HUES64 (cell line): ENCODE measurements at regions not wholly inside any gene's neighbourhood (a gene's known extent, or its start where the extent isn't known, plus 50 kb on each side); places are given as distances from the start of the nearest gene placed in this dataset.
"Not testable (repeated sequence)": the region's sequence is repeated elsewhere in the genome, so short reads cannot be mapped to it uniquely, and the experiment has no call there.

Source experiments
- H3K27ac ChIP-seq: 2 replicates; pipeline ENCODE4 v1.7.0; 2013; ENCODE audit warnings: low read depth, low read length, inconsistent platforms
- H3K27me3 ChIP-seq: 2 replicates; pipeline ENCODE4 v1.6.1; 2013; ENCODE audit warnings: mild to moderate bottlenecking, low read length; ENCODE audit not compliant: insufficient read depth
- H3K36me3 ChIP-seq: 2 replicates; pipeline ENCODE4 v1.6.1; 2013; ENCODE audit warnings: mild to moderate bottlenecking, low read length; ENCODE audit not compliant: insufficient read depth
- H3K4me1 ChIP-seq: 2 replicates; pipeline ENCODE4 v1.6.1; 2013; ENCODE audit warnings: mild to moderate bottlenecking, low read length, moderate library complexity; ENCODE audit not compliant: insufficient read depth
- H3K4me3 ChIP-seq: 2 replicates; pipeline ENCODE4 v1.5.1; 2013; ENCODE audit warnings: mild to moderate bottlenecking, low read length, moderate library complexity
- H3K9ac ChIP-seq: 2 replicates; pipeline ENCODE4 v1.6.1; 2013; ENCODE audit warnings: mild to moderate bottlenecking, low read depth, low read length
- H3K9me3 ChIP-seq: 2 replicates; pipeline ENCODE4 v1.6.1; 2013; ENCODE audit warnings: low read depth, low read length; ENCODE audit not compliant: insufficient read depth
- WGBS: fragments of 150-250, 120-280 bp; methylation state at CpG from one replicate; pipeline ENCODE4 v1.1.7; 2013; ENCODE audit warnings: missing lambda C conversion rate; 5-methylcytosine and 5-hydroxymethylcytosine counted together

GRCh38 chr16:33646386-33646785, 187.0 kb downstream of the TP53TG3F start:
- H3K9ac ChIP-seq, H3K4me3 ChIP-seq, H3K4me1 ChIP-seq, H3K36me3 ChIP-seq, H3K27me3 ChIP-seq, H3K9me3 ChIP-seq, H3K27ac ChIP-seq: not testable (repeated sequence)
- no CpG with 5 or more reads among the region's 2 CpGs for WGBS

- H3K27me3 ChIP-seq, H3K4me1 ChIP-seq, H3K9me3 ChIP-seq, H3K36me3 ChIP-seq, H3K4me3 ChIP-seq, H3K27ac ChIP-seq, H3K9ac ChIP-seq: not testable (repeated sequence)
- WGBS, result 97% methylated on average over 6 of the region's 9 CpGs
Observed at GRCh38 chr16:33655756-33656155, 196.3 kb downstream of the TP53TG3F start.

GRCh38 chr16:33656394-33656793, 197.0 kb downstream of the TP53TG3F start:
- not testable (repeated sequence) for H3K9me3 ChIP-seq, H3K36me3 ChIP-seq, H3K4me1 ChIP-seq, H3K27me3 ChIP-seq, H3K27ac ChIP-seq, H3K9ac ChIP-seq, H3K4me3 ChIP-seq
- WGBS, result no CpG with 5 or more reads among the region's 10 CpGs

GRCh38 chr16:33657717-33658116, 198.3 kb downstream of the TP53TG3F start:
- H3K27me3 ChIP-seq, H3K9me3 ChIP-seq, H3K4me3 ChIP-seq, H3K9ac ChIP-seq, H3K4me1 ChIP-seq, H3K27ac ChIP-seq, H3K36me3 ChIP-seq: not testable (repeated sequence)
- WGBS, result no CpG with 5 or more reads among the region's 3 CpGs

GRCh38 chr16:33680791-33681190, 221.4 kb downstream of the TP53TG3F start:
- H3K27ac ChIP-seq, H3K4me3 ChIP-seq, H3K9ac ChIP-seq, H3K9me3 ChIP-seq, H3K4me1 ChIP-seq, H3K27me3 ChIP-seq, H3K36me3 ChIP-seq: not testable (repeated sequence)
- 94% methylated on average over 21 of the region's 31 CpGs for WGBS

GRCh38 chr16:33700320-33700719, 240.9 kb downstream of the TP53TG3F start:
- H3K27me3 ChIP-seq, H3K4me1 ChIP-seq: not testable (repeated sequence)
- WGBS, result 61% methylated on average over 2 of the region's 2 CpGs

GRCh38 chr16:33706845-33707590, 247.6 kb downstream of the TP53TG3F start:
- H3K36me3 ChIP-seq, H3K4me1 ChIP-seq, H3K27me3 ChIP-seq, H3K27ac ChIP-seq, H3K9ac ChIP-seq, H3K9me3 ChIP-seq: not testable (repeated sequence)
- H3K4me3 ChIP-seq, result peak overlapping the region; percentile 47
- 93% methylated on average over 48 of the region's 55 CpGs for WGBS

More at GRCh38 chr16:33700320-33700719, 240.9 kb downstream of the TP53TG3F start:
- H3K4me3 ChIP-seq, H3K9ac ChIP-seq, H3K27ac ChIP-seq, H3K36me3 ChIP-seq, H3K9me3 ChIP-seq: not testable (repeated sequence)

- not testable (repeated sequence) for H3K4me1 ChIP-seq, H3K27ac ChIP-seq, H3K27me3 ChIP-seq, H3K9me3 ChIP-seq, H3K9ac ChIP-seq, H3K36me3 ChIP-seq
- peak overlapping the region; percentile 47 for H3K4me3 ChIP-seq
- 84% methylated on average over 14 of the region's 14 CpGs for WGBS
Observed at GRCh38 chr16:33707591-33707934, 248.2 kb downstream of the TP53TG3F start.

GRCh38 chr16:33709856-33710695, 250.7 kb downstream of the TP53TG3F start:
- H3K4me3 ChIP-seq, H3K9ac ChIP-seq, H3K27ac ChIP-seq, H3K4me1 ChIP-seq, H3K27me3 ChIP-seq, H3K36me3 ChIP-seq, H3K9me3 ChIP-seq: not testable (repeated sequence)
- WGBS, result 88% methylated on average over 16 of the region's 16 CpGs

- H3K4me3 ChIP-seq, H3K9ac ChIP-seq, H3K27ac ChIP-seq, H3K9me3 ChIP-seq, H3K36me3 ChIP-seq, H3K4me1 ChIP-seq, H3K27me3 ChIP-seq: not testable (repeated sequence)
- WGBS, result 87% methylated on average over 3 of the region's 3 CpGs
Observed at GRCh38 chr16:33710696-33711087, 251.3 kb downstream of the TP53TG3F start.

- 79% methylated on average over 5 of the region's 5 CpGs for WGBS
- not testable (repeated sequence) for H3K36me3 ChIP-seq, H3K9ac ChIP-seq, H3K4me1 ChIP-seq, H3K27ac ChIP-seq, H3K27me3 ChIP-seq, H3K9me3 ChIP-seq, H3K4me3 ChIP-seq
Observed at GRCh38 chr16:33711616-33712015, 252.2 kb downstream of the TP53TG3F start.
